Left ventricle myocardium superior (tissue), 1 donor: ENCODE measurements at regions not wholly inside any gene's neighbourhood (a gene's known extent, or its start where the extent isn't known, plus 50 kb on each side); places are given as distances from the start of the nearest gene placed in this dataset.

Experiments used
- ATAC-seq: fragments of 200-7000 bp; cut with Tn5 transposase; one replicate; pipeline ENCODE4 v1.9.1; 2020; ENCODE audit warnings: mild to moderate bottlenecking, moderate library complexity
- DNase-seq: peaks from one replicate; pipeline ENCODE4 v3.0.0-alpha.2; 2020
- intact Hi-C: fragments of 100-400 bp; cut with micrococcal nuclease; formaldehyde crosslinking; loops from one replicate; pipeline ENCODE4 v1.11.0; 2022
- donor health status: DM: no; HTN: yes; CAD: no; lungs with severe emphysema.

DNA sequence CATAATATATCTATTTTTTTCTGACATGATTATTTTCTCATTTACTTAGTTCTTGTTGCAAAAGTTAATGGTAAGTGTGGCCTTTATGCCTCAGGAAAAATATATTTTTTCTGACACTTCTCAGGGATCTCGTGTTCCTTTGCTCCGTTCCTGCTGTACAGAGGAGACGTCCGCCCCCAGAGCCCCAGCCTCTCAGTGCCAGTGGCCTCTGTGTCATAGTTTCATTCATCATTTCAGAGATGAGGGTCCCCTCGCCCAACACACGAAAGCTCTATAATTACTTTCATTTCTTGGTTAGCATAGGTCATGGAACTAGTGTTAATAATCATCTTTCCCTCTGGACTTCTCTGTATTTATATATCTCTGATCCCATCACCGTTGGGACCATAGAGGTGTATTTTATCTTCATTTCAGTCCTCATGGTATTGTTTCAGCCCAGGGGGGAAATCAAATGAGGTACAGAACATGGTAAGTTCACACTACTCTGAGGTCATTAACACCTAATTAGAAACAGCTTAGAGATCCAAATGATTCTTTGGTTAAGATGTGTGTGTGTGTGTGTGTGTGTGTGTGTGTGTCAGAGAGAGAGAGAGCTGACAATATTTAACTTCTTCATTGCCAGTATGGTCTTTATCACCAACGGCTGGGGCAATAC, 631.1 kb upstream of the TENM3 start:
- DNase-seq (no peak), ATAC-seq (no peak)
- intact Hi-C loops, result no loop called here

DNA sequence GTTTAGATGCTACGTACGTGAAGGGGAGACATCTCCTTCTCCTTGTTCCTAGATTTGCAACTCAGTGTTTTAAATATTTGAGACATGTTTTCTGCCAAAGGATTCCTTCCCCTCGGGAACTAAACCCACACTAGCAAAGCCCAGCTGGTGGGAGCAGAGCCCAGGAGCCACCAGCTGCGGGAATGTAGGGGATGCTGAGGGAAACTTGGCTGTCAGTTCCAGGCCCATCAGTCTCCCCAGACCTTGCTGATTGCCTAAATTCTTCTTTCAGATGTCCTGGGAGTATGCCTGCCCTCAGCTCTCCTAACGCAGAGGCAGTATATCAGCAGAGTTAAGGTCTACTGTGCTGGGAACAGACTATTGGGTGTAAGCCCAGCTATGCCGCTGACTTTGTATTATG, 630.0 kb upstream of the TENM3 start:
- intact Hi-C loops, result no loop called here
- peak; percentile 59 for ATAC-seq
- no peak for DNase-seq

DNA sequence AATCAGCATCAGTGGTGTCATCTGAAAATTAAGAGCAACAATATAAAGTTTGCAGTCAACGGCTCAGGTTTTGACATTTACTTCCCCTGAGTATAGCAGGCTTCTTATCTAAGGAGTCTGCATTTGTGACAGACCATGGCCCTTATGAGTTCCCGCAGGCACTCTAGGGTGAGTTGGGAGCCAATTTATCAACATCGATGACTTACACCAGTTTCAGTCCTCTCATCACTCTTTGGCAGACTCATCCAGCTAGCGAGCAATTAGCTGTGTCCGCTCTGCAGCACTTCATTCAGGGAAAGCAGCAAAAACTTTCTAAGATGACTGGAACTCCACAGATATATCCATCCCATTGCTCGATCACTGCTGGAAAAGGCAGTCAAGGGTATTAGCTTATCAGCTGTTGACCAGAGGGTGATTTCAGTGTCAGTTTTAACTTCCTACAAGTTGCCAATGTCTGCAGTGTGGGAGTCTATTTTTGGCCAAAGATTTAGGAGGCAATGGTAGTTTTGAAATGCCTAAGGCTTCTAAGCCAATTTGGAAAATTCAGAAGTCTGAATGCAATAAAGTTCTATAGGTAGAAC, 625.1 kb upstream of the TENM3 start:
- DNase-seq (no peak), ATAC-seq (no peak)
- intact Hi-C loops, result no loop called here

DNA sequence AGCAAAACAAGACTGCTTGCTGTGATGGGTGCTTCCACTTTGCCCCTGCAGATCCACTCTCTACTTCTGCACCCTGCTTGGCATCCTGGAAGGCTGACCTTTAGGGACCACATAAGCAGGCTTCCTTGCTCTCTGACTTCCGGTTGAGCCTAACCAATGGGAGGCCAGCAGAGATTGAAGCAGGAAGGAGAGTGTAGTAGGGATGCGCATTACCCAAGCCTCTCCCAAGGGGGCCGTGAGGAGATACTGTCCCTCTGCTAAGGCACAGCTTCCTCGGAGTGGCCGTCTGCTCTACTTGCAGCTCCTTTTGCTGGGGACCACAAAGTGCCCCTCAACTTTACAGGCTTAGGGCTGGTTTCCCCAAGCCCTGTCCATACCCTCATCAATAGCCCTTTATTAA, 624.3 kb upstream of the TENM3 start:
- DNase-seq (no peak), ATAC-seq (no peak)
- intact Hi-C loops, result no loop called here

DNA sequence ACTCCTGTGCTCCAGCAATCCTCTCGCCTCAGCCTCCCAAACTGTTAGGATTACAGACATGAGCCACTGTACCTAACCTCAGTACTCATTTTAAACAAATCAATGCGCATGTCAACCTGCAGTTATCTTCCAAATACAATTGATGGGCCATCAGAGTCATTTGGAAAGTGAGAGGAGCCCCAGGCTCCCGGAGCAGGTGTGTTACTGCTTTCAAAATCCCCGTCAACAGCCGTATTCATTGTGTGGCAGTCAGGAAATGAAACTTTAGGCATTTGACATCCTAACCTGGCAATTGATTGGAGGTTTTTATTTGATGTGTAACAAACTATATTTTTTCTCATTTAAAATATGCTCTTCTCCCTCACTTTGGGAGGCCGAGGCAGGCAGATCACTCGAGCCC, 623.6 kb upstream of the TENM3 start:
- intact Hi-C loops, result no loop called here
- DNase-seq (no peak), ATAC-seq (no peak)

DNA sequence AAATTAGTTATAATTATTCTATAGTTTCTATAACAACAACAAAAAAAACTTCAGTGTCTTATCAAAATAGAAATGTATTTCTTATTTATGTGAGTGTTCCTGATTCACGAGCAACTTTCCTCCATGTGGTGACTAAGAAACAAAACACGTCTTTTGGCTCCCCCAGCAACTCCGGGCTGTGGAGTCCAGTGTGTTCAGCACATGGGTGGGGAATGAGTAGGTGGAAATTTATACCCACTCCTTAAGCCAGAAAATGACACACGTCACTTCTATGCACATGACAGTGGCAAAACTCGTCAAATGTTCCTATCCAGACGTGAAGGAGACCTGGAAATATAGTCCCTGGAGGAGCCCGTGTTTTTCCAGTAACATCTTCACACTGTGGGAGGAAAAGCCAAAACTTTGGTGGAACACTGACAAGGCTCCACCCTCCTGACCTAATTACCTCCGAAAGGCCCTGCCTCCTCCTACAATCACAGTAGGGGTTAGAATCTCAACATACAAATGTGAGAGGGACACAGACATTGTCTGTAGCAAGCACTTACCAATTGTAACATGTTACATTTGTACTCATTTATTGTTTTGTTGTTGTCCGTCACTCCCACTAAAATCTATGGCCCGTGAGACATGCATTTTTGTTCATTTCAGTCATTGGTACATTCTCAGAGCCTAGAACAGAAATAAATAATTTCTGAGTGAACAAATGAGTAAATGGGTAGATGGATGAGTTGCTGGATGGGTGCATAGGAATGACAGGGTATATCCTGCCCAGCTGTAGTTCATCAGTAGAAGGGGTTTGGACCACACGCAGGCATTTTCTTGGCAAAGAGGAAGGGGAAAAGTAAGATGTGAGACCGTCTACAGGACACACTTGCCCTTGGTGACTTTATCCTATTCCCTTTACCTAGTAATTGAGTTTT, 605.8 kb upstream of the TENM3 start:
- intact Hi-C loops, result no loop called here
- ATAC-seq (peak; percentile 64), DNase-seq (no peak)

DNA sequence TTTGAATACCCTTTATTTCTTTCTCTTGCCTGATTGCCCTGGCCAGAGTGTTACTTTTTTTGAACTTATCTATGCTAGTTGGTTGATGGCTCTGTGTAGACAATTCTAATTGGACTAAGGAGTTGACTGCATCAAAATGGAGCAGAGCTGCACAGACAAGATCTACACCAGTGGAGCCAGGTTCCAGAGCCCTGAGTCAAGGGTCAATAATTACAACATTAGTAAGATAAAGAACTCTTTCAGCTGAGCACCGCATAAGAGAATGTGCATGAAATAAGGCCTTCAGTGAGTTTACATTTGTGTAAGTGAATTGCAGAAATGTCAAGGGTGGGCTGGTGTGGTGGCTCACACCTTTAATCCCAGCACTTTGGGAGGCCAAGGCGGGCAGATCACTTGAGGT, 599.7 kb upstream of the TENM3 start:
- DNase-seq (no peak), ATAC-seq (no peak)
- intact Hi-C loops, result no loop called here

DNA sequence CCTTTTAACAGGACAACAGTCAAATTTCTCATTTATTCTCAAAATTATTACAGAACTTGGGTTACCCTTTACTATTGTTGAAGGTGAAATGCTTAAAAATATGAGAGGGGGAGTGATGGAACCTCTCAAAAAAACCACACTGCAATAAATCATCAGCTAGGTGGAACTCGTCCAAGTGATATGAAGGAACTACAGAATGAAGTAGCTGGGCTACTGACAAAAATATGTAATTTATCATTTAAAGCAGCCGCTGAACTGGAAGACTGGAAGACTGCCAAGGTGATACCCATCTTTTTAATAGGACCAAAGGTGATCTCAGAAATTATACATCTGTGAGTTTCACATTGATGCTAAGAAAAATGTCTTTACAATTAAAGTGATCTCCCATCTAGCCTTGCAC, 597.7 kb upstream of the TENM3 start:
- intact Hi-C loops, result no loop called here
- no peak for ATAC-seq

DNA sequence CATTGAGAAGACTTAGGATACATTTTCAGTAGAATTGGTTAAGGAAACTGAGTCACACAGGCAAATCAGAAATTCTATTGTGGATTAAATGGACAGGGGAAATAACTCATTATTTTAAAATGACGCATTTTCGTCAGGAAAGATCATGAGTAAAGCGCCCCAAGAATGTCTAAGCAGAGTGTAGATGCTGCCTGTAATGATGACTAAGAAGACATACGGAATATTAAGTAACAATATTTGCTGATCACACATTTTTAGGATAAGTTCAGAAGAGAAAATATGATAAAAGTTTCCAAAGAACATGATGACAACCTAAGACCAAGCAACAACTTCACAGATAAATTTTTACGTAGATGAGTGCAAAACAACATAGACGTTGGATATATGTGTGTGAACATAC, 596.3 kb upstream of the TENM3 start:
- intact Hi-C loops, result no loop called here

More for the DNA sequence above, 597.7 kb upstream of the TENM3 start:
- no peak for DNase-seq

DNA sequence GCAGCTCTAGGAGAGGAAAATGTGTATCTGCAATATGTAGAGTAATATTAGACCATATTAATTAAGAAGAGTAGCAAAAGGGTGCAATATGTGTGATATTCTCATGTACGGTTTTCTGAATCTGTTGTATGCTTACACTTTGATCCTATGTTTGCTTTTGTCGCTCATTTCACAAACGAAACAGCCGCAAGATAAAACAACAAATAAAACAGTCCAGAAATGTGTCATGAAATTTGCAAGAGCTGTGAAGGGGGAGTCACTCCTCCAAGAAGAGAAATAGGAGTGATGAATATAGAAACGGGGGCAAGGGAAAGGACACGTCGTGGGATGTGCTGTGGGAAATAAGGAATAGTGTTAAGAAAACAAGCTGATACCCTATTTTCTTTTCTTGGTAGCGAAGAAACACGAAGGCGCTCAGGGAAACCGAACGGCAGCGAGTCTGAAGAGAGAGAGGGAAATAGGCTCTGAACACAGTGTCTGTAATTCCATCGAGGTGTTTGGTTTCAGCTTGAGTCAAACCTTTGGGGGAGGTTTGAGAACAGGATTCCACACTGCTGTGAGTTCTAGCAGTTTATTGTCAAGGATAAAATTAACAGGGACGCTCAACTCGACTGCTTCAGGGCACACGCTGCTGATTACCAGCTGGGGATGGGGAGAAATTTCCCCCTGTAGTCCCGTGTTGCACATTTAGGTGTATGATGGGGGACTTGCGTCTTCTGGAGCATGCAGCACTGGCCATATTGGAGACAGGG, 595.6 kb upstream of the TENM3 start:
- DNase-seq (no peak), ATAC-seq (no peak)
- intact Hi-C loops, result no loop called here

More for the DNA sequence above, 596.3 kb upstream of the TENM3 start:
- no peak for ATAC-seq
- DNase-seq, result no peak

DNA sequence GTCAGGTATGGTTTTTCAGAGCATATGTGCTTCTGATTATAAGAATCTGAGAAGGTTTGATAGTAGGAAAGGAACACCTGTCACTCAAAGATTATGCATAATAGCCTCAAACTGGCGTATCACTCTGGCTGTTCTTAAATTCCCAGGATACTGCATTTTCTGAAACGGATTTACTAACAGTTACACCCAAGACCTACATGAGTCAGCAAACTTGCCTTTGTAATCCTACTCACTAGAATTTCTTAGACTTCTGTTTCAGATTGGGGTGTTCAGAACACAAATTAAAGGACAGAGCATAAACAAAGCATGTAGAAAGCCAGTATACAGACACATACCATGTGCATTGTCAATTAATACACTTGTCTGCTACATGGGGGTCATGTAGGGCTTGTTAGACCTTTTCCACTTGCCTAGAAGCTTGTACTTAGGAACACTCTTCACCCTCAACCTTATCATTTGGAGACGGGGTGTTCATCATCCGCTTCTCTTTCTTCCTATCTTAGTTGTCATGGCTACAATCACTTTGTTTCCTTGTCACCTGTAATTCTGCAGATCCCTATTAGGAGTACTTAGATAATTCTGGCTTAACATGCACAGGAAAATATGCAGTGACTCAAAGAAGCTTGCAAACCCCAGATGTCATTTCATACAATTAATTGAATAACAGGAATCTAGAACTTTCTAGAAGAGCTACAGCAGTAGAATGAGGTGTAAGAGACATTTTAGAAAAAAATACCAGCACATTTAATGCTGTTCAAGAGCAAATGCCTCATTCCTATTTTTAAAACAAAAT, 593.0 kb upstream of the TENM3 start:
- intact Hi-C loops, result no loop called here
- ATAC-seq, result no peak
- DNase-seq, result no peak

DNA sequence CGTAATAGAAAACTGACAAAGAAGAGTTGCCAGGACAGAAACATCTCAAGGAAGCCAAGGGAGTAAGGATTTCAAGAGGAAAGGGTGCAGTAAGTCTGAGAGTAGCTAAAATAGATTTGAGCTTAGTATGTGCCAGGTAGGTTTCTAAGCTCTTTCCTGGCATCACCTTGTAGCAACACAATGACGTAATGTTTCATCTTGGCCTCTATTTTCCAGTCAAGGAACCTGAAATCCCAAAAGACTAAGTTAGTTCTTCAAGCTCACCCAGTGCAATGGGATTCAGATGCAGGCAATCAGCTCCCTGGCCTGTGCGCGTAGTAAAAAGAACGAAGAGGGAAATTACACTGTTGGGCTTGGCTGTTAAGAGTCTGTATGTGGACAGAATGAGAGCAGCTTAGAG, 586.5 kb upstream of the TENM3 start:
- intact Hi-C loops, result no loop called here
- no peak for DNase-seq
- no peak for ATAC-seq

DNA sequence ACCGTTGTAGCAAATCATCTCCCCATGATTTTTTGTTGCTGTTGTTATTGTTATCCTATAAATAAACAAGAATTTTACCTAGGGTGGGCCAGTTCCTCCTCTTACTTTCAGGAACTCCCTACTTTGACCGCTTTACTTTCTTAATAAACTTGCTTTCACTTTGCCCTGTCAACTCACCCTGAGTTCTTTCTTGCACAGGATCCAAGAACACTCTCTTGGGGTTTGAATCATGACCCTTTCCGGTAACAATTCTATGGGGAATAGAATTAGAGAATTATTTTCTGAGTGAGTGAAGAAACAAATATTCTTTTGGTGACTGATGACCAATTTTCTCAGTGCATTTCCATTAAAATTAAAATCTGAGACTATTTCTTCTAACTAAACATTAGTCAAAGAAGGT, 584.0 kb upstream of the TENM3 start:
- intact Hi-C loops, result no loop called here
- ATAC-seq (no peak), DNase-seq (no peak)

DNA sequence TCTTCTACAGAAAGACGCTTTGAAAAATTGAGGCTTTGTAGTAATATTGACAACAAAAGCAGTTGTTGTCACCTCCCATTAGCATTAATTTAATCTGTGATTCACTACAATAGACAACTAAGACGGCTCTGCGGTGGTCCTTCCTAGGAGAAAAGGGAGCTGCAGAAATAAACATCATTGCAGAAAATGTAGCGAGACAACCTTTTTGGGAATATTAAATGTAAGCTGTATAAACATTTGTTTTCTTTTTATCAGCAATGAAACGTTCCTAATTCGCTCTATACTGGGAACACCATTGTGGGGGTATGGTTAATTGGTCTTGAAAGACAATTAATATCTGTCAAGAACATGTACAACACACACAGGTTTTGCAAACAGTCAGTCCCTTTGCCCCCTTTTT, 583.3 kb upstream of the TENM3 start:
- intact Hi-C loops, result no loop called here
- DNase-seq (no peak), ATAC-seq (no peak)

DNA sequence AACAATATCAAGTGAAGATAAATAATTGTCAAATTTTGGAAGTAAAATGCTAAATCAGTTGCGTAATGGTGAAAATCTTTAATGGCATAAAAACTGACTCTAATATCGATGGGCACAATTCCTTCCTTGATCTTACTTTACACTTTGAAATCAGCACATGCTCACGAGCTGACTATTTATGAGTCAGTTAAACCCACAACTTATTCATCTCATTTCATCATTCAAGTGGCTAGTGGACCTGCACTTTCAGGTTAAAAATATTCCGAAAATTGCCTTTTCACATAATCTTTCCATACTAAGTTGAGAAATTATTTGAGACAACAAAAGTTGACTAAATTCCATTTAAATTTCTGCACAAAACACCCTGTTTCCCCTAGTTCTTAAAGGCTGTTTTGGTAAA, 582.1 kb upstream of the TENM3 start:
- ATAC-seq (no peak), DNase-seq (no peak)
- intact Hi-C loops, result no loop called here

DNA sequence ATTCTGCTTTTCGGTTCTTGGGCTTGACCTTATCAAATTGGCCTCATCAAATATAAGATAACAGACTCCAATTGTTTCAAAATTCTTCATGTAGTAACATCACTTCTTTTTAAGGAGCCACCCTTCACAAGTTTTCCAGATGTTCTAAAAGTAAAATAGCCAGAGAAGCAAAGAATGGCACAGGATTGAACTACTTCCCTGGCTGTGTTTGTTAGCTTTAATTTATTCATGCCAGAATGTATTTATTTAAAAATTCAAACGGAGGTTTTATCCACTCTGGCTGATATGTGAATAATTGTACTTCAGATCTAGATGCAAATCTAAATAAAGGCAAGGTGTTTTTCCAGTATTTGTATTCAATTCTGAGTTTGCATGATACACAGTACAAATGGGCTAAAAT, 581.3 kb upstream of the TENM3 start:
- intact Hi-C loops, result no loop called here
- ATAC-seq (no peak), DNase-seq (no peak)

DNA sequence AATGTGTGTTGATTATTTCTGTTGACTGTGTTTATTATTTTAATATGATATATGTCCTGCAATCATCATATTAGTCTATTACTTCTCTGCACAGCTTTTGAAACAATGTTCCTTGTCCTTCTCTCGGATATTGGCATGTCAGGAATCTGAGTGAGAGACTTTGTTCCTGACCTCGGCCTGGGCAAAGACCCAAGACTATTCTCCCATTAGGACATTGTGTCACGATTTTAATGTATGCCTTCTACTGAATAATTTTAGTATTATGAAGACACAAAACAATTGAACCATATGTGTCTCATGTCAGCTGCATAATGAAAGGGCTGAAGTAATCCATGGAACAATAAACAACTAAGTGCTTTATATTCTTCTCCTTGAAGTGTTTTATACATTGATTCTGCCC, 580.8 kb upstream of the TENM3 start:
- DNase-seq, result no peak
- intact Hi-C loops, result no loop called here
- peak; percentile 58 for ATAC-seq

DNA sequence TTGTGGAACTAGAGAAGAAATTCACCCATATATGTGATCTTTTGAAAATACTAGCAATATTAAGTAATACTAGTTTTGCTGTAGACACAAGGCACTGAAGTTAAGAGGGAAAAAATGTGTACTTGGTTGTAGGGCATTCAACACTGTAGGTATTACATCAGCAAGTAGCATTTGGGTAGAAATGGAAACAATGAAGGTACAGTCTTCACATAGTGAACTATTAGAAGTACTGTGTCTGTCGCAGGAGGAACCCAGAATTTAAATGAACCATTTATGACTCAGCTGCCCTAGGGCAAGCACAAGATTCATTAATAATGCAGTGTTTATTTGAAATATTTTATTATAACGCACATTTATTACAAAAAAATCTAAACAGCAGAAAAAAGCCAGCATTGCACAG, 572.7 kb upstream of the TENM3 start:
- intact Hi-C loops, result no loop called here
- ATAC-seq, result no peak
- DNase-seq, result no peak

DNA sequence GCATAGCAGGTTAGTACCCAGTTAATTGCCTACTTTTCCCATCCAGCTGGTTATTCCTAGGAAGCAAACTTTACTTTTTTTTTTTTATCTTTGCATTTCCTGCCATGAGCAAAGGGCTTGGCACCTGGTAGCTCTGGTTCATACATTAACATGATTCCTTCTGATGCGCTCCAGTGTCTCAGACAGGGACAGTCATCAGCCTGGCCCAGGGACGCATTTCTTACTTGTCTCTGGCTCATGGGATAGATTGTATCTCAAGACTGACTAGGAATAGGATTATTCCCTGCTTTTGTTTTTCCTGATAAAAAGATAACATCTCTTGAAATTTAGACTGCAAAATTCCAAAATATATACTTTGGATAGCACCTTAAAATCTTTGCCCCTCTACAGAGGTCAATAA, 571.5 kb upstream of the TENM3 start:
- DNase-seq (no peak), ATAC-seq (no peak)
- intact Hi-C loops, result no loop called here
